ENCODE measurements at regions not wholly inside any gene's neighbourhood (a gene's known extent, or its start where the extent isn't known, plus 50 kb on each side); places are given as distances from the start of the nearest gene placed in this dataset.

GRCh38 chr2:5967506-5967905, 275.3 kb downstream of the SOX11 start:
- Histone ChIP-seq H3K4me1 (ENCODE audit: insufficient read depth, low read length) (no peaks in the 10 kb centered on the region), H3K27ac (ENCODE audit: extremely low read length, insufficient read depth, low read length) (no peak overlapping the region), H3K9me3 (ENCODE audit: low read length) (peaks cover 63% of the 10 kb centered on the region), H3K27me3 (ENCODE audit: control insufficient read depth in 1 of 2, insufficient read depth in 2 of 2, low read length in 2 of 2) (no peaks in the 10 kb centered on the region), H3K9ac (ENCODE audit: insufficient read depth, low read depth, low read length) (no peak overlapping the region), H3K4me2 (ENCODE audit: low read depth, low read length) (no peak overlapping the region), H4K20me1 (ENCODE audit: insufficient read depth, low read length) (no peaks in the 10 kb centered on the region), H3K36me3 (replicated peaks in 1 of 2; ENCODE audit: control insufficient read depth in 1 of 2, insufficient read depth in 2 of 2, low read length in 2 of 2) (no peaks in the 10 kb centered on the region), H3K79me2 (ENCODE audit: insufficient read depth, low read length) (no peaks in the 10 kb centered on the region), H2AFZ (ENCODE audit: low read length) (no peak overlapping the region), H3K4me3 (replicated peaks in 1 of 3; ENCODE audit: insufficient read depth in 1 of 3, low read depth in 2 of 3, low read length in 3 of 3) (no peak overlapping the region)
- ATAC-seq (no peak), DNase-seq (ENCODE audit: low spot score) (no peak), FAIRE-seq (no peak)
- no peak for TF ChIP-seq ZNF562 (CRISPR knock-in tag; IDR thresholded peaks at IDR 0.05; ENCODE audit: borderline replicate concordance)
- no peak for TF ChIP-seq ZNF446 (CRISPR knock-in tag; IDR thresholded peaks at IDR 0.05)
- TF ChIP-seq, protein P1, sequence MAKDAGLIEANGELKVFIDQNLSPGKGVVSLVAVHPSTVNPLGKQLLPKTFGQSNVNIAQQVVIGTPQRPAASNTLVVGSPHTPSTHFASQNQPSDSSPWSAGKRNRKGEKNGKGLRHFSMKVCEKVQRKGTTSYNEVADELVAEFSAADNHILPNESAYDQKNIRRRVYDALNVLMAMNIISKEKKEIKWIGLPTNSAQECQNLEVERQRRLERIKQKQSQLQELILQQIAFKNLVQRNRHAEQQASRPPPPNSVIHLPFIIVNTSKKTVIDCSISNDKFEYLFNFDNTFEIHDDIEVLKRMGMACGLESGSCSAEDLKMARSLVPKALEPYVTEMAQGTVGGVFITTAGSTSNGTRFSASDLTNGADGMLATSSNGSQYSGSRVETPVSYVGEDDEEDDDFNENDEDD (CRISPR knock-in tag; IDR thresholded peaks at IDR 0.05; ENCODE audit: borderline replicate concordance) = no peak
- no peak for TF ChIP-seq SP140L (CRISPR knock-in tag; IDR thresholded peaks at IDR 0.05; ENCODE audit: borderline replicate concordance)
- TF ChIP-seq KDM5A (IDR thresholded peaks at IDR 0.05; ENCODE audit: borderline replicate concordance, low read length) = no peak
- no peak for TF ChIP-seq SMARCE1 (IDR thresholded peaks at IDR 0.05; ENCODE audit: borderline replicate concordance)
- no peak for TF ChIP-seq RBM39 (IDR thresholded peaks at IDR 0.05; ENCODE audit: low read depth, low read length, poor library complexity, severe bottlenecking)
- TF ChIP-seq, protein P2, sequence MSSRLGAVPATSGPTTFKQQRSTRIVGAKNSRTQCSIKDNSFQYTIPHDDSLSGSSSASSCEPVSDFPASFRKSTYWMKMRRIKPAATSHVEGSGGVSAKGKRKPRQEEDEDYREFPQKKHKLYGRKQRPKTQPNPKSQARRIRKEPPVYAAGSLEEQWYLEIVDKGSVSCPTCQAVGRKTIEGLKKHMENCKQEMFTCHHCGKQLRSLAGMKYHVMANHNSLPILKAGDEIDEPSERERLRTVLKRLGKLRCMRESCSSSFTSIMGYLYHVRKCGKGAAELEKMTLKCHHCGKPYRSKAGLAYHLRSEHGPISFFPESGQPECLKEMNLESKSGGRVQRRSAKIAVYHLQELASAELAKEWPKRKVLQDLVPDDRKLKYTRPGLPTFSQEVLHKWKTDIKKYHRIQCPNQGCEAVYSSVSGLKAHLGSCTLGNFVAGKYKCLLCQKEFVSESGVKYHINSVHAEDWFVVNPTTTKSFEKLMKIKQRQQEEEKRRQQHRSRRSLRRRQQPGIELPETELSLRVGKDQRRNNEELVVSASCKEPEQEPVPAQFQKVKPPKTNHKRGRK (CRISPR knock-in tag; IDR thresholded peaks at IDR 0.05) = no peak
- TF ChIP-seq IKZF1 (IDR thresholded peaks at IDR 0.05) = no peak
- TF ChIP-seq BCLAF1 (IDR thresholded peaks at IDR 0.05) = no peak
- no peak for TF ChIP-seq ATM (IDR thresholded peaks at IDR 0.05; ENCODE audit: borderline replicate concordance)
- TF ChIP-seq HNF4A (CRISPR knock-in tag; IDR thresholded peaks at IDR 0.05) = no peak
- TF ChIP-seq ZNF484 (CRISPR knock-in tag; IDR thresholded peaks at IDR 0.05; ENCODE audit: borderline replicate concordance, low read depth) = no peak
- BruUV-seq (replicated peaks) = no TSS peak
- WGBS (ENCODE audit: low lambda C conversion rate) = 17% methylated on average over 6 of the region's 6 CpGs
- POLR2A ChIA-PET = no interaction called here
- intact Hi-C loops (cut with micrococcal nuclease; ENCODE audit: unreplicated experiment) = no loop called here
- CTCF ChIA-PET (ENCODE audit: low intra/inter-chr PET ratio, low total read pairs) = no interaction called here
- in situ Hi-C loops (cut with HindIII; ENCODE audit: extremely low pct_ligation_motif_present, low pct_unique_long_range_greater_than_20kb) = no loop called here

Data from HepG2 (cell line).